ENCODE measurements at regions not wholly inside any gene's neighbourhood (a gene's known extent, or its start where the extent isn't known, plus 50 kb on each side); places are given as distances from the start of the nearest gene placed in this dataset.

DNA sequence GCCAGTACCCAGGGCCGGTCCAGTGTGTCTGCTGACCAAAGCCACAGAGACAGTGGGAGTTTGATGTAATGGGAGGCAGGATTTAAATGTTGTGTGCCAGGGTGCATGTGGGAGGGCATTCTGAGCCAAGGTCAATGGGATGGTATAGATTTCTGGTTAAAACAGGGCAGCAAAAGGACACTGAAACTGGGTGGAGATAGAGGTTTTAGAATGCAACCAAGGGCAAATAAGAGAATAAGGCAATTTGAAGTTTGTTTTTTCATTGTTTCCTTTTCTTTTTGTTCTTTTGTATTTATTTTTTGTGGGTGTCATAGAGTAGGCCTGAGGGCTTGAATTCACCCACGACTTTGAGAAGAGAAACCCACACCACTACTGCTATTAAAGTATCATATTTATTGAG is 65.5 kb upstream of the CLINT1 start:
- Histone ChIP-seq H3K4me2 (ENCODE audit: extremely low read depth, insufficient read depth, low read length) (no peak overlapping the region), H2AFZ (ENCODE audit: low read length) (no peak overlapping the region), H3K4me3 (replicated peaks in 1 of 4; ENCODE audit: control extremely low read depth in 1 of 4, insufficient read depth in 1 of 4, low read depth in 3 of 4, low read length in 4 of 4) (no peak overlapping the region), H3K4me1 (ENCODE audit: control insufficient read depth, extremely low read depth, insufficient read depth, low read length) (no peaks in the 10 kb centered on the region), H3K27me3 (ENCODE audit: control insufficient read depth, insufficient read depth, low read length) (no peaks in the 10 kb centered on the region), H3K27ac (ENCODE audit: insufficient read depth, low read length) (no peak overlapping the region), H3K79me2 (ENCODE audit: control insufficient read depth, insufficient read depth, low read length) (no peaks in the 10 kb centered on the region), H3K9me3 (ENCODE audit: control insufficient read depth, insufficient read depth, low read depth, low read length) (no peaks in the 10 kb centered on the region), H3K9ac (ENCODE audit: insufficient read depth, low read length) (no peak overlapping the region), H3K36me3 (ENCODE audit: control insufficient read depth, insufficient read depth, low read length) (no peaks in the 10 kb centered on the region), H4K20me1 (ENCODE audit: control insufficient read depth, extremely low read depth, insufficient read depth, low read length) (no peaks in the 10 kb centered on the region)
- DNase-seq (ENCODE audit: low read depth in 2 of 2), result no peak
- TF ChIP-seq, protein P1, sequence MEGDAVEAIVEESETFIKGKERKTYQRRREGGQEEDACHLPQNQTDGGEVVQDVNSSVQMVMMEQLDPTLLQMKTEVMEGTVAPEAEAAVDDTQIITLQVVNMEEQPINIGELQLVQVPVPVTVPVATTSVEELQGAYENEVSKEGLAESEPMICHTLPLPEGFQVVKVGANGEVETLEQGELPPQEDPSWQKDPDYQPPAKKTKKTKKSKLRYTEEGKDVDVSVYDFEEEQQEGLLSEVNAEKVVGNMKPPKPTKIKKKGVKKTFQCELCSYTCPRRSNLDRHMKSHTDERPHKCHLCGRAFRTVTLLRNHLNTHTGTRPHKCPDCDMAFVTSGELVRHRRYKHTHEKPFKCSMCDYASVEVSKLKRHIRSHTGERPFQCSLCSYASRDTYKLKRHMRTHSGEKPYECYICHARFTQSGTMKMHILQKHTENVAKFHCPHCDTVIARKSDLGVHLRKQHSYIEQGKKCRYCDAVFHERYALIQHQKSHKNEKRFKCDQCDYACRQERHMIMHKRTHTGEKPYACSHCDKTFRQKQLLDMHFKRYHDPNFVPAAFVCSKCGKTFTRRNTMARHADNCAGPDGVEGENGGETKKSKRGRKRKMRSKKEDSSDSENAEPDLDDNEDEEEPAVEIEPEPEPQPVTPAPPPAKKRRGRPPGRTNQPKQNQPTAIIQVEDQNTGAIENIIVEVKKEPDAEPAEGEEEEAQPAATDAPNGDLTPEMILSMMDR (conservative IDR thresholded peaks at IDR 0.05 in 1 of 2, IDR thresholded peaks at IDR 0.05 in 1 of 2; ENCODE audit: low read depth in 1 of 2, low read length in 2 of 2), result no peak
- TF ChIP-seq EZH2 (IDR thresholded peaks at IDR 0.05; ENCODE audit: low read length, missing control alignments), result no peak

DNA sequence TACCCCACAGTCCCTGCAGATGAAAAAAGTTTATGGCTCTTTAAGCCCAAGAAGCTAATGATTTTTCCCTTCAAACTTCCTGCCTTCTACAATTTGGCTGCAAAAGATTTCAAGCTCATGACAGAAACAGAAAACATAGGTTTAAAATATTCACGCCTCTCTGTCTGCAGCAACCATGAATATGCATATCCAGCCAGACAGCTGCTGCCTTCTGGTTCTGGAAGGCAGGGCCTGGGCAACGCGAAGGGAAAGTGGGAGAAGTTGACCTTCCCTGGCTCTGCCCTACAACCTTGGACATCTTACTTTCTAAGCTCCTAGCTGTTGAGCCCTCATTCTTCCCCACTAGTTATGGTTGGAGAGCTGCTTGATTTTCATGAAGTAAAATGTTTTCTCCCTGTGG is 64.8 kb upstream of the CLINT1 start:
- Histone ChIP-seq H3K79me2 (ENCODE audit: control insufficient read depth, insufficient read depth, low read length) (no peaks in the 10 kb centered on the region), H2AFZ (ENCODE audit: low read length) (no peak overlapping the region), H3K4me3 (replicated peaks in 1 of 4; ENCODE audit: control extremely low read depth in 1 of 4, insufficient read depth in 1 of 4, low read depth in 3 of 4, low read length in 4 of 4) (no peak overlapping the region), H3K4me2 (ENCODE audit: extremely low read depth, insufficient read depth, low read length) (no peak overlapping the region), H3K27me3 (ENCODE audit: control insufficient read depth, insufficient read depth, low read length) (no peaks in the 10 kb centered on the region), H3K4me1 (ENCODE audit: control insufficient read depth, extremely low read depth, insufficient read depth, low read length) (no peaks in the 10 kb centered on the region), H3K9ac (ENCODE audit: insufficient read depth, low read length) (no peak overlapping the region), H4K20me1 (ENCODE audit: control insufficient read depth, extremely low read depth, insufficient read depth, low read length) (no peaks in the 10 kb centered on the region), H3K9me3 (ENCODE audit: control insufficient read depth, insufficient read depth, low read depth, low read length) (no peaks in the 10 kb centered on the region), H3K27ac (ENCODE audit: insufficient read depth, low read length) (no peak overlapping the region), H3K36me3 (ENCODE audit: control insufficient read depth, insufficient read depth, low read length) (no peaks in the 10 kb centered on the region)
- no peak for DNase-seq (ENCODE audit: low read depth in 2 of 2)
- TF ChIP-seq, protein P1 (conservative IDR thresholded peaks at IDR 0.05 in 1 of 2, IDR thresholded peaks at IDR 0.05 in 1 of 2; ENCODE audit: low read depth in 1 of 2, low read length in 2 of 2), result no peak
- TF ChIP-seq EZH2 (IDR thresholded peaks at IDR 0.05; ENCODE audit: low read length, missing control alignments), result no peak

DNA sequence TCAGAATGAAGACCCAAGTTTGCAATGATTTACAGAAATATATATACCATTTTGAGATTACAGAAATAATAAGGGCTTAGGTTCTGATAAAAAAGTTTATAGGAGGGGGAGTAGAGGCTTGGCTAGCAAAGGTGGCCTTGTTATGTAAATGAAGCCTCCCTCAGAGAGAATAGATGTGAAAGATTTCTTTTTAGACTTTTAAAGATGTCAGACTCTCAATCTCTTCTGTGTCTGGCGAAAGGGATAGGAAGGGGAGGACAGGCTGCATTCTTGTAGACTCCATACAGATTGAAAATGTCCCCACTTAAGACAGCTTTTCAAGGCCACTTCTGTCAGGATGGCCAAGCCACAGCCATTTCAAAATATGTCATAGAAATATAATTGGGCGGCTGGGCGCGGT is 63.1 kb upstream of the CLINT1 start:
- Histone ChIP-seq H3K9ac (ENCODE audit: insufficient read depth, low read length) (no peak overlapping the region), H3K79me2 (ENCODE audit: control insufficient read depth, insufficient read depth, low read length) (no peaks in the 10 kb centered on the region), H3K4me3 (replicated peaks in 1 of 4; ENCODE audit: control extremely low read depth in 1 of 4, insufficient read depth in 1 of 4, low read depth in 3 of 4, low read length in 4 of 4) (no peak overlapping the region), H3K27me3 (ENCODE audit: control insufficient read depth, insufficient read depth, low read length) (no peaks in the 10 kb centered on the region), H3K9me3 (ENCODE audit: control insufficient read depth, insufficient read depth, low read depth, low read length) (no peaks in the 10 kb centered on the region), H3K27ac (ENCODE audit: insufficient read depth, low read length) (no peak overlapping the region), H3K4me2 (ENCODE audit: extremely low read depth, insufficient read depth, low read length) (no peak overlapping the region), H3K36me3 (ENCODE audit: control insufficient read depth, insufficient read depth, low read length) (no peaks in the 10 kb centered on the region), H4K20me1 (ENCODE audit: control insufficient read depth, extremely low read depth, insufficient read depth, low read length) (no peaks in the 10 kb centered on the region), H3K4me1 (ENCODE audit: control insufficient read depth, extremely low read depth, insufficient read depth, low read length) (no peaks in the 10 kb centered on the region), H2AFZ (ENCODE audit: low read length) (no peak overlapping the region)
- DNase-seq (ENCODE audit: low read depth in 2 of 2), result no peak
- no peak for TF ChIP-seq EZH2 (IDR thresholded peaks at IDR 0.05; ENCODE audit: low read length, missing control alignments)
- TF ChIP-seq, protein P1 (conservative IDR thresholded peaks at IDR 0.05 in 1 of 2, IDR thresholded peaks at IDR 0.05 in 1 of 2; ENCODE audit: low read depth in 1 of 2, low read length in 2 of 2), result no peak
